A549 (cell line): ENCODE measurements at regions not wholly inside any gene's neighbourhood (a gene's known extent, or its start where the extent isn't known, plus 50 kb on each side); places are given as distances from the start of the nearest gene placed in this dataset.
"Not testable (repeated sequence)": the region's sequence is repeated elsewhere in the genome, so short reads cannot be mapped to it uniquely, and the experiment has no call there.

Source experiments
- ATAC-seq, 2 experiments: fragments of 200-7000 bp in 1 of 2; fragments of >200 bp in 1 of 2; cut with Nextera tagmentation in 1 of 2; cut with Tn5 transposase in 1 of 2; 3 replicates each; pipeline versions ENCODE4 v1.8.0 to v1.9.1; 2018 to 2020; ENCODE audit warnings: mild to moderate bottlenecking in 1 of 2, moderate library complexity in 1 of 2
- CTCF ChIA-PET: fragments of 300-600 bp; sonication (Branson Sonifier 250); formaldehyde crosslinking; extraction: SDS; loops from one replicate; lab custom pipeline; 2021; ENCODE audit warnings: antibody characterized with exemption, inconsistent platforms; lab: Yijun Ruan, JAX
- POLR2A ChIA-PET: fragments of 350-600 bp; formaldehyde crosslinking; extraction: SDS; loops from one replicate; lab custom pipeline; 2021; ENCODE audit warnings: antibody characterized with exemption, inconsistent platforms; lab: Yijun Ruan, JAX
- DNase-seq, 2 experiments: peaks; one replicate each; pipeline versions ENCODE4 v3.0.0 to v3.0.0-alpha.2; 2011 to 2016; ENCODE audit warnings: low read depth in 1 of 2, low spot score in 1 of 2
- FAIRE-seq: peaks from 2 replicates; lab custom pipeline; 2011; peaks lifted over from hg19 to GRCh38; lab: Jason Lieb, UNC
- H3K27ac ChIP-seq, 2 experiments: fragments of >200 bp; sonication (Bioruptor Twin); formaldehyde crosslinking; 3 replicates each; pipeline ENCODE4 v1.5.1; 2016 to 2017
- H3K4me1 ChIP-seq: fragments of >200 bp; sonication (Bioruptor Twin); formaldehyde crosslinking; 3 replicates; pipeline ENCODE4 v1.6.1; 2016
- H3K4me2 ChIP-seq: fragments of >200 bp; sonication (Bioruptor Twin); formaldehyde crosslinking; 3 replicates; pipeline ENCODE4 v1.6.1; 2016
- H3K4me3 ChIP-seq: fragments of >200 bp; sonication (Bioruptor Twin); formaldehyde crosslinking; 3 replicates; pipeline ENCODE4 v1.5.1; 2016
- H3K9me3 ChIP-seq: fragments of >200 bp; sonication (Bioruptor Twin); formaldehyde crosslinking; 3 replicates; pipeline ENCODE4 v1.6.1; 2016
- CBX8 ChIP-seq: fragments of 200-600 bp; sonication (generic); IDR thresholded peaks from 2 replicates; pipeline ENCODE4 v1.6.1; 2016
- CHD4 ChIP-seq: fragments of 200-600 bp; sonication (generic); IDR thresholded peaks from 2 replicates; pipeline ENCODE4 v1.6.1; 2016; ENCODE audit warnings: antibody characterized with exemption, mild to moderate bottlenecking, borderline replicate concordance
- E2F6 ChIP-seq: IDR thresholded peaks from 2 replicates; pipeline ENCODE4 v1.6.1; 2012; ENCODE audit warnings: low read depth, borderline replicate concordance
- EHMT2 ChIP-seq: fragments of 200-600 bp; sonication (generic); IDR thresholded peaks from 2 replicates; pipeline ENCODE4 v1.6.1; 2016; ENCODE audit warnings: antibody characterized with exemption, low read depth, mild to moderate bottlenecking, moderate library complexity
- FOSB ChIP-seq: fragments of 250-450 bp; sonication (Bioruptor Pico); IDR thresholded peaks from 2 replicates; pipeline ENCODE4 v1.5.0; 2020; ENCODE audit warnings: mild to moderate bottlenecking, moderate library complexity
- GATA3 ChIP-seq: IDR thresholded peaks from 2 replicates; pipeline ENCODE4 v1.6.1; 2012; ENCODE audit warnings: borderline replicate concordance
- HDAC2 ChIP-seq: fragments of 200-600 bp; sonication (generic); IDR thresholded peaks from 2 replicates; pipeline ENCODE4 v1.6.1; 2016
- HES2 ChIP-seq: fragments of >200 bp; sonication (Bioruptor Twin); formaldehyde crosslinking; IDR thresholded peaks from 2 replicates; pipeline ENCODE4 v1.6.1; 2016
- HEYL ChIP-seq: fragments of 250-450 bp; sonication (Bioruptor Pico); IDR thresholded peaks from 2 replicates; pipeline ENCODE4 v1.8.0; 2021; ENCODE audit warnings: mild to moderate bottlenecking, moderate library complexity
- HOXB13 ChIP-seq: fragments of 250-450 bp; sonication (Bioruptor Pico); IDR thresholded peaks from 2 replicates; pipeline ENCODE4 v1.5.0; 2020; ENCODE audit warnings: low read depth, mild to moderate bottlenecking, moderate library complexity
- HOXB5 ChIP-seq: fragments of 250-450 bp; sonication (Bioruptor Pico); IDR thresholded peaks from 2 replicates; pipeline ENCODE4 v1.5.0; 2020; ENCODE audit warnings: mild to moderate bottlenecking, moderate library complexity
- JUN ChIP-seq, 2 experiments: fragments of >200 bp; sonication (Bioruptor Twin); formaldehyde crosslinking; IDR thresholded peaks; 2 replicates in 1 of 2; 3 replicates in 1 of 2; pipeline ENCODE4 v1.6.1; 2016 to 2017
- MAX ChIP-seq: IDR thresholded peaks from 2 replicates; pipeline ENCODE4 v1.6.1; 2012
- MAZ ChIP-seq: fragments of 150-350 bp; IDR thresholded peaks from 2 replicates; pipeline ENCODE4 v1.6.1; 2014; ENCODE audit warnings: antibody characterized with exemption, low read depth, low read length, borderline replicate concordance
- POLR2A ChIP-seq: IDR thresholded peaks from 2 replicates; pipeline ENCODE4 v1.6.1; 2012; ENCODE audit warnings: mild to moderate bottlenecking, low read length
- RAD21 ChIP-seq, 2 experiments: fragments of >200 bp in 1 of 2; sonication (Bioruptor Twin) in 1 of 2; formaldehyde crosslinking in 1 of 2; IDR thresholded peaks in 1 of 2; conservative IDR thresholded peaks in 1 of 2; 2 replicates in 1 of 2; 3 replicates in 1 of 2; pipeline ENCODE4 v1.6.1; 2012 to 2018; ENCODE audit warnings: inconsistent platforms in 1 of 2
- RFX5 ChIP-seq: fragments of 450-650 bp; IDR thresholded peaks from 2 replicates; pipeline ENCODE4 v1.7.1; 2014; ENCODE audit warnings: antibody characterized with exemption, mild to moderate bottlenecking, moderate library complexity
- RNF2 ChIP-seq: fragments of 200-600 bp; sonication (generic); IDR thresholded peaks from 2 replicates; pipeline ENCODE4 v1.6.1; 2016; ENCODE audit warnings: low read depth, mild to moderate bottlenecking, antibody characterized with exemption, moderate library complexity, borderline replicate concordance
- SMC3 ChIP-seq: fragments of >200 bp; sonication (Bioruptor Twin); formaldehyde crosslinking; IDR thresholded peaks from 3 replicates; pipeline ENCODE4 v1.6.1; 2018; ENCODE audit warnings: inconsistent platforms
- SREBF2 ChIP-seq: fragments of 450-650 bp; IDR thresholded peaks from 2 replicates; pipeline ENCODE4 v1.6.1; 2014; ENCODE audit warnings: mild to moderate bottlenecking, moderate library complexity
- TFCP2L1 ChIP-seq: fragments of 250-450 bp; sonication (Bioruptor Pico); IDR thresholded peaks from 2 replicates; pipeline ENCODE4 v1.5.0; 2021; ENCODE audit warnings: mild to moderate bottlenecking
- TP53 ChIP-seq: fragments of 250-450 bp; sonication (Bioruptor Pico); IDR thresholded peaks from 2 replicates; pipeline ENCODE4 v1.5.0; 2021; ENCODE audit warnings: mild to moderate bottlenecking, moderate library complexity
- ZNF302 ChIP-seq: fragments of 250-450 bp; sonication (Bioruptor Pico); IDR thresholded peaks from 2 replicates; pipeline ENCODE4 v1.9.0; 2021; ENCODE audit warnings: inconsistent platforms, mild to moderate bottlenecking, moderate library complexity
- WGBS: methylation state at CpG from one replicate; pipeline ENCODE4 v1.1.6; 2017; ENCODE audit errors: missing lambda C conversion rate; 5-methylcytosine and 5-hydroxymethylcytosine counted together
- TF ChIP-seq, protein P1 (sequence below): fragments of >200 bp; sonication (Bioruptor Twin); formaldehyde crosslinking; IDR thresholded peaks from 3 replicates; pipeline ENCODE4 v1.6.1; 2016
- TF ChIP-seq, protein P2 (sequence below): IDR thresholded peaks from 2 replicates; pipeline ENCODE4 v1.6.1; 2012
- TF ChIP-seq, protein P3 (sequence below): fragments of 250-450 bp; sonication (Bioruptor Pico); IDR thresholded peaks from 2 replicates; pipeline ENCODE4 v1.5.0; 2021; ENCODE audit warnings: mild to moderate bottlenecking, moderate library complexity, borderline replicate concordance
- TF ChIP-seq, protein P4 (sequence below): fragments of 450-650 bp; IDR thresholded peaks from 2 replicates; pipeline ENCODE4 v1.6.1; 2014; ENCODE audit warnings: antibody characterized with exemption

GRCh38 chr4:64682481-64682880, 273.2 kb upstream of the TECRL start:
- Histone ChIP-seq H3K4me1 (no peaks in the 10 kb centered on the region), H3K4me3 (no peak overlapping the region)
- ChIA-PET CTCF (no interaction called here), POLR2A (no interaction called here)
- TF ChIP-seq HOXB5 (CRISPR knock-in tag) (no peak), CHD4 (no peak), EHMT2 (no peak), E2F6 (no peak), SMC3 (no peak), HOXB13 (CRISPR knock-in tag) (no peak), HES2 (no peak), HDAC2 (no peak), MAZ (no peak), TFCP2L1 (CRISPR knock-in tag) (no peak), RFX5 (no peak), FOSB (CRISPR knock-in tag) (no peak), MAX (no peak), POLR2A (no peak), HEYL (CRISPR knock-in tag) (no peak), JUN (IDR thresholded peaks at IDR 0.05) (no peak), ZNF302 (CRISPR knock-in tag) (no peak)
- TF ChIP-seq, protein P1, sequence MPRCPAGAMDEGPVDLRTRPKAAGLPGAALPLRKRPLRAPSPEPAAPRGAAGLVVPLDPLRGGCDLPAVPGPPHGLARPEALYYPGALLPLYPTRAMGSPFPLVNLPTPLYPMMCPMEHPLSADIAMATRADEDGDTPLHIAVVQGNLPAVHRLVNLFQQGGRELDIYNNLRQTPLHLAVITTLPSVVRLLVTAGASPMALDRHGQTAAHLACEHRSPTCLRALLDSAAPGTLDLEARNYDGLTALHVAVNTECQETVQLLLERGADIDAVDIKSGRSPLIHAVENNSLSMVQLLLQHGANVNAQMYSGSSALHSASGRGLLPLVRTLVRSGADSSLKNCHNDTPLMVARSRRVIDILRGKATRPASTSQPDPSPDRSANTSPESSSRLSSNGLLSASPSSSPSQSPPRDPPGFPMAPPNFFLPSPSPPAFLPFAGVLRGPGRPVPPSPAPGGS: no peak
- TF ChIP-seq, protein P2, sequence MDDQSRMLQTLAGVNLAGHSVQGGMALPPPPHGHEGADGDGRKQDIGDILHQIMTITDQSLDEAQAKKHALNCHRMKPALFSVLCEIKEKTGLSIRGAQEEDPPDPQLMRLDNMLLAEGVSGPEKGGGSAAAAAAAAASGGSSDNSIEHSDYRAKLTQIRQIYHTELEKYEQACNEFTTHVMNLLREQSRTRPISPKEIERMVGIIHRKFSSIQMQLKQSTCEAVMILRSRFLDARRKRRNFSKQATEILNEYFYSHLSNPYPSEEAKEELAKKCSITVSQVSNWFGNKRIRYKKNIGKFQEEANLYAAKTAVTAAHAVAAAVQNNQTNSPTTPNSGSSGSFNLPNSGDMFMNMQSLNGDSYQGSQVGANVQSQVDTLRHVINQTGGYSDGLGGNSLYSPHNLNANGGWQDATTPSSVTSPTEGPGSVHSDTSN: no peak
- TF ChIP-seq, protein P3, sequence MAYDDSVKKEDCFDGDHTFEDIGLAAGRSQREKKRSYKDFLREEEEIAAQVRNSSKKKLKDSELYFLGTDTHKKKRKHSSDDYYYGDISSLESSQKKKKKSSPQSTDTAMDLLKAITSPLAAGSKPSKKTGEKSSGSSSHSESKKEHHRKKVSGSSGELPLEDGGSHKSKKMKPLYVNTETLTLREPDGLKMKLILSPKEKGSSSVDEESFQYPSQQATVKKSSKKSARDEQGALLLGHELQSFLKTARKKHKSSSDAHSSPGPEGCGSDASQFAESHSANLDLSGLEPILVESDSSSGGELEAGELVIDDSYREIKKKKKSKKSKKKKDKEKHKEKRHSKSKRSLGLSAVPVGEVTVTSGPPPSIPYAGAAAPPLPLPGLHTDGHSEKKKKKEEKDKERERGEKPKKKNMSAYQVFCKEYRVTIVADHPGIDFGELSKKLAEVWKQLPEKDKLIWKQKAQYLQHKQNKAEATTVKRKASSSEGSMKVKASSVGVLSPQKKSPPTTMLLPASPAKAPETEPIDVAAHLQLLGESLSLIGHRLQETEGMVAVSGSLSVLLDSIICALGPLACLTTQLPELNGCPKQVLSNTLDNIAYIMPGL: no peak
- TF ChIP-seq, all 56 proteins: peak for 0
- Histone ChIP-seq H3K4me2 (no peak overlapping the region), H3K9me3 (no peaks in the 10 kb centered on the region), H3K27ac (no peak overlapping the region)
- 52% methylated on average over 4 of the region's 4 CpGs for WGBS
- ATAC-seq (no peak), FAIRE-seq (no peak), DNase-seq (no peak)

- CTCF ChIA-PET, H3K4me2 ChIP-seq, H3K4me1 ChIP-seq, H3K4me3 ChIP-seq, POLR2A ChIA-PET, ATAC-seq, H3K27ac ChIP-seq, DNase-seq, H3K9me3 ChIP-seq, FAIRE-seq: not testable (repeated sequence)
- WGBS: 5% methylated on average over 2 of the region's 2 CpGs
These were observed 263.9 kb upstream of the TECRL start for GRCh38 chr4:64673121-64673520.

DNA sequence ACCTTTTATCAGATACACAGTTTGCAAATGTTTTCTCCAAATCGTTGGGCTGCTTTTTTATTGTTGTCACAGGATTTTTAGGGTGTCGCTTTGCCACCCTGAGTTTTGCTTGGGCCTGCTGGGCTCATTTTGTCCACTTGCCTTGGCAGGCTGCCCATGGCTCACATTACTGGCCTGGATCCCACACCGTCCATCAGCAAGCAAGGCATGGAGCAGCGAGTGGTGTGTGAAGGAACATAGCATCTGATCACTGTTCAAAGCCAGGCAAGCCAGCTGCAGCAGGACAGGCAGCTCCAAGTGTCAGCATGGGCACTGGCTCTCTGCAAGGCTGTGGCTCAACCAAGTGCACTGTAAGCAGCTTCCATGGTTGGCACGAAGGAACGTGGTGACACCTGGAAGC, 261.4 kb upstream of the TECRL start:
- Histone ChIP-seq H3K4me1 (no peaks in the 10 kb centered on the region), H3K4me2 (no peak overlapping the region), H3K27ac (no peak overlapping the region), H3K9me3 (no peaks in the 10 kb centered on the region), H3K4me3 (no peak overlapping the region)
- ChIA-PET POLR2A (no interaction called here), CTCF (no interaction called here)
- no peak for ATAC-seq
- no peak for DNase-seq
- no peak for FAIRE-seq
- 28% methylated on average over 5 of the region's 6 CpGs for WGBS
- TF ChIP-seq RAD21 (conservative IDR thresholded peaks at IDR 0.05 in 1 of 2, IDR thresholded peaks at IDR 0.05 in 1 of 2): no peak
- TF ChIP-seq, protein P3: no peak
- TF ChIP-seq, protein P2: no peak
- no peak for TF ChIP-seq GATA3
- TF ChIP-seq, protein P4, sequence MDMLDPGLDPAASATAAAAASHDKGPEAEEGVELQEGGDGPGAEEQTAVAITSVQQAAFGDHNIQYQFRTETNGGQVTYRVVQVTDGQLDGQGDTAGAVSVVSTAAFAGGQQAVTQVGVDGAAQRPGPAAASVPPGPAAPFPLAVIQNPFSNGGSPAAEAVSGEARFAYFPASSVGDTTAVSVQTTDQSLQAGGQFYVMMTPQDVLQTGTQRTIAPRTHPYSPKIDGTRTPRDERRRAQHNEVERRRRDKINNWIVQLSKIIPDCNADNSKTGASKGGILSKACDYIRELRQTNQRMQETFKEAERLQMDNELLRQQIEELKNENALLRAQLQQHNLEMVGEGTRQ: no peak
- no peak for TF ChIP-seq JUN (IDR thresholded peaks at IDR 0.05)
- no peak for TF ChIP-seq SREBF2
- no peak for TF ChIP-seq SMC3
- no peak for TF ChIP-seq TP53 (CRISPR knock-in tag)
- no peak for TF ChIP-seq RNF2
- TF ChIP-seq CBX8: no peak
